K562 (cell line): ENCODE measurements at regions not wholly inside any gene's neighbourhood (a gene's known extent, or its start where the extent isn't known, plus 50 kb on each side); places are given as distances from the start of the nearest gene placed in this dataset.

Source experiments
- ARID2 ChIP-seq: fragments of 450-650 bp; IDR thresholded peaks from 2 replicates; pipeline ENCODE4 v1.6.1; 2017; ENCODE audit warnings: antibody characterized with exemption, mild to moderate bottlenecking
- CAMTA2 ChIP-seq: fragments of 250-450 bp; sonication (Bioruptor Pico); conservative IDR thresholded peaks from 2 replicates; pipeline ENCODE4 v1.5.1; 2022
- HDGF ChIP-seq: fragments of 450-650 bp; IDR thresholded peaks from 2 replicates; pipeline ENCODE4 v1.6.1; 2016
- MXI1 ChIP-seq: IDR thresholded peaks from 2 replicates; pipeline ENCODE4 v1.6.1; 2011; ENCODE audit warnings: low read depth, mild to moderate bottlenecking, improper control_type of control experiment, low read length
- SIRT6 ChIP-seq: IDR thresholded peaks from one replicate; pipeline ENCODE4 v1.6.1; 2012; ENCODE audit warnings: low read depth, mild to moderate bottlenecking, control low read depth, inconsistent platforms, low read length, moderate library complexity
- SNRNP70 ChIP-seq: fragments of 200-400 bp; formaldehyde crosslinking; optimal IDR thresholded peaks from 2 replicates; pipeline ENCODE3; 2017; ENCODE audit warnings: low read depth, low read length
- SP1 ChIP-seq: sonication (generic); formaldehyde crosslinking; IDR thresholded peaks from 2 replicates; pipeline ENCODE4 v1.8.1; 2022; ENCODE audit warnings: mild to moderate bottlenecking, missing genetic modification reagents
- ZBTB1 ChIP-seq: sonication (generic); formaldehyde crosslinking; IDR thresholded peaks from 2 replicates; pipeline ENCODE4 v1.8.1; 2023; ENCODE audit warnings: missing genetic modification reagents, low read depth, mild to moderate bottlenecking, borderline replicate concordance
- ZNF146 ChIP-seq: IDR thresholded peaks from one replicate; pipeline ENCODE4 v1.6.1; 2018; ENCODE audit warnings: missing compliant biosample characterization; ENCODE audit not compliant: unreplicated experiment
- TF ChIP-seq, protein P1 (sequence below), 3 experiments: IDR thresholded peaks in 2 of 3; conservative IDR thresholded peaks in 1 of 3; 2 replicates each; pipeline ENCODE4 v1.5.1; 2011 to 2012; ENCODE audit warnings: low read length in 3 of 3, mild to moderate bottlenecking in 3 of 3, control low read depth in 2 of 3, improper control_type of control experiment in 1 of 3, inconsistent platforms in 1 of 3, low read depth in 1 of 3, mixed read lengths in 1 of 3, moderate library complexity in 1 of 3; ENCODE audit not compliant: insufficient read depth in 2 of 3
- TF ChIP-seq, protein P2 (sequence below): fragments of 250-450 bp; sonication (Bioruptor Pico); IDR thresholded peaks from 2 replicates; pipeline ENCODE4 v1.5.0; 2021

DNA sequence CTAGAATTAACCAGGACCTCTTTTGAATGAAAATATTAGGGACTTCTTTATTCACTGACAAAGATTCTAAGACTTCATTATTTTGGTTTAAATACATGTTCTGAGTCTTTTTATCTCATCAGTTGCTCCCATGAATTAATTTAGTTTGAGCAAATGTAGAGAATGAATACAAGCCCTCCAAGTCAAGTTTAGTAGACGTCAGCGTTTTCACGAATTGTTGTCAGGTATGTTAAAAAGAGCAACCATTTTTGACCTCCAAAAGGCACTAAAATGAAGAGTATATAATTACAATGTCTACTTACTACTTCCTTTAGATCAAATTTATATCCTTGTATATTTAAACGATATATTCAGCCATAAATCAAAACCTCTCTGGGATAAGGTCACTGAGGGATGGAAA is 809.3 kb upstream of the CDH6 start:
- TF ChIP-seq MXI1 (no peak), SP1 (CRISPR knock-in tag) (no peak), HDGF (no peak), SIRT6 (no peak), ARID2 (no peak), SNRNP70 (no peak), ZBTB1 (CRISPR knock-in tag) (no peak), ZNF146 (no peak), CAMTA2 (CRISPR knock-in tag) (no peak)
- TF ChIP-seq, protein P1, sequence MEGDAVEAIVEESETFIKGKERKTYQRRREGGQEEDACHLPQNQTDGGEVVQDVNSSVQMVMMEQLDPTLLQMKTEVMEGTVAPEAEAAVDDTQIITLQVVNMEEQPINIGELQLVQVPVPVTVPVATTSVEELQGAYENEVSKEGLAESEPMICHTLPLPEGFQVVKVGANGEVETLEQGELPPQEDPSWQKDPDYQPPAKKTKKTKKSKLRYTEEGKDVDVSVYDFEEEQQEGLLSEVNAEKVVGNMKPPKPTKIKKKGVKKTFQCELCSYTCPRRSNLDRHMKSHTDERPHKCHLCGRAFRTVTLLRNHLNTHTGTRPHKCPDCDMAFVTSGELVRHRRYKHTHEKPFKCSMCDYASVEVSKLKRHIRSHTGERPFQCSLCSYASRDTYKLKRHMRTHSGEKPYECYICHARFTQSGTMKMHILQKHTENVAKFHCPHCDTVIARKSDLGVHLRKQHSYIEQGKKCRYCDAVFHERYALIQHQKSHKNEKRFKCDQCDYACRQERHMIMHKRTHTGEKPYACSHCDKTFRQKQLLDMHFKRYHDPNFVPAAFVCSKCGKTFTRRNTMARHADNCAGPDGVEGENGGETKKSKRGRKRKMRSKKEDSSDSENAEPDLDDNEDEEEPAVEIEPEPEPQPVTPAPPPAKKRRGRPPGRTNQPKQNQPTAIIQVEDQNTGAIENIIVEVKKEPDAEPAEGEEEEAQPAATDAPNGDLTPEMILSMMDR (IDR thresholded peaks at IDR 0.05 in 2 of 3, conservative IDR thresholded peaks at IDR 0.05 in 1 of 3; ENCODE audit: insufficient read depth in 2 of 3, low read depth in 1 of 3, low read length in 3 of 3), result no peak
- TF ChIP-seq, protein P2, sequence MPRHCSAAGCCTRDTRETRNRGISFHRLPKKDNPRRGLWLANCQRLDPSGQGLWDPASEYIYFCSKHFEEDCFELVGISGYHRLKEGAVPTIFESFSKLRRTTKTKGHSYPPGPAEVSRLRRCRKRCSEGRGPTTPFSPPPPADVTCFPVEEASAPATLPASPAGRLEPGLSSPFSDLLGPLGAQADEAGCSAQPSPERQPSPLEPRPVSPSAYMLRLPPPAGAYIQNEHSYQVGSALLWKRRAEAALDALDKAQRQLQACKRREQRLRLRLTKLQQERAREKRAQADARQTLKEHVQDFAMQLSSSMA, result no peak
